ENCODE measurements at regions not wholly inside any gene's neighbourhood (a gene's known extent, or its start where the extent isn't known, plus 50 kb on each side); places are given as distances from the start of the nearest gene placed in this dataset.
"Not testable (repeated sequence)": the region's sequence is repeated elsewhere in the genome, so short reads cannot be mapped to it uniquely, and the experiment has no call there.

DNA sequence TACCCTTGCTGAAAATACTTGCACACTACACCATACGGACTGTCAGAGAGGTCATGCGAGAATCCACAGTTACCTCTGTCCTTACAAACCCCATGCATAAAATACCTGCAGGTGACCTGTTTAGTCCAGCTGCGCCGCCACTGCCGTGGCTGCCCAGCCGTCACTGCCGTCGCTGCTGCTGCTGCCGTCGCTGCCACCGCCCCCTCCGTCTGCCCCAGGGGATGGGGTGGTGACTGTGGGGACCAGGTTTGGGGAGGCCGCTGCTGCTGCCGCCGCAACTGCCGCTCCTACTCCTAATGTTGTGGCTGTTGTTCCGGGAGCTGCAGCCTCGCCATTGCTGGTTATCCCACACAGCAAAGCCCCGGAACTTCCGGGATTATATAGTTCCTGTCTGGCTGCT lies 141.8 kb upstream of the ZCCHC13 start:
- Histone ChIP-seq H3K27ac (no peak overlapping the region), H3K27me3 (replicated peaks) (no peaks in the 10 kb centered on the region), H3K4me3 (no peak overlapping the region), H3K36me3 (no peaks in the 10 kb centered on the region), H3K4me1 (replicated peaks) (no peaks in the 10 kb centered on the region), H3K9me3 (replicated peaks) (no peaks in the 10 kb centered on the region)
- DNase-seq (ENCODE audit: low read depth in 1 of 2, low spot score in 2 of 2) = no peak

DNA sequence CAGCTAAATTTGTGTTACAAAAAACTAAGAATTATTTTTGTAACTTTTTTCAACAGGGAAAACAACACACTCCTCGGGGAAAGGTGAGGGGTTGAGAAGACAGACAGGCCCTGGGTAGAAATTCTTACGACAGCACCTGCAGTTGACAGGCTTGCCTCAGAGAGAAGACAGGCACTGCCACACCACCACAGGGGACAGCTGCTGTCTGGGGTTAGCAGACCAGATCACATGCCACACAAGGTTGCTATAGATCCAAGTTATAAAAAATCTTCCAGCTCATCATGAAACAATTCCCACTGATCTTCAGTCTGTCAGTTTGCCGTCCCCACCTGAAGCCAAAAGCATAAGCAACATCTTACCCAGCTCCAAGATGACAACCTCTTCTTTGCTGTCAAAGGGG lies 143.2 kb upstream of the ZCCHC13 start:
- H3K36me3 ChIP-seq = no peaks in the 10 kb centered on the region
- H3K4me1 ChIP-seq (replicated peaks) = no peaks in the 10 kb centered on the region
- H3K27ac ChIP-seq = no peak overlapping the region
- H3K4me3 ChIP-seq = no peak overlapping the region
- DNase-seq (ENCODE audit: low read depth in 1 of 2, low spot score in 2 of 2) = no peak
- no peaks in the 10 kb centered on the region for H3K27me3 ChIP-seq (replicated peaks)
- H3K9me3 ChIP-seq (replicated peaks) = no peaks in the 10 kb centered on the region

DNA sequence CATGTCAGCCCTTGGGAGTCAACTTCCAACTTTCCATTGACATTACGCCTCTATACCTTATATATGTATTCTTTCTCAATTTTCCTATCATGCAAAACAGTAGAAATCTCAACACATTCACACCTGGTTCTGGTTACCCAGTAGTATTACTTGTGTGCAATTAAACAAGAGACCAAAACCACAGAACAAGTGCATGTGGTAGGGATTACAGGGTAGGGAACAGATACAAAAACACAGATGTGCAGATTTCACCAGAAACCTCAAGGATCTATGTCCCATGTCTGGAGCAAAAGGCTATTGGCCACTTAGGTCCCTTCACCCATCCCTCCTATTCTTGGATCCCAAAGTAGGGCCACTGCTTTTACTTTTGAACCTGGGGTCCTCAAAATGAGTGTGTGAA lies 143.6 kb upstream of the ZCCHC13 start:
- Histone ChIP-seq H3K9me3 (replicated peaks) (no peaks in the 10 kb centered on the region), H3K36me3 (no peaks in the 10 kb centered on the region), H3K27ac (no peak overlapping the region), H3K27me3 (replicated peaks) (no peaks in the 10 kb centered on the region), H3K4me3 (no peak overlapping the region), H3K4me1 (replicated peaks) (no peaks in the 10 kb centered on the region)
- DNase-seq (ENCODE audit: low read depth in 1 of 2, low spot score in 2 of 2) = no peak

DNA sequence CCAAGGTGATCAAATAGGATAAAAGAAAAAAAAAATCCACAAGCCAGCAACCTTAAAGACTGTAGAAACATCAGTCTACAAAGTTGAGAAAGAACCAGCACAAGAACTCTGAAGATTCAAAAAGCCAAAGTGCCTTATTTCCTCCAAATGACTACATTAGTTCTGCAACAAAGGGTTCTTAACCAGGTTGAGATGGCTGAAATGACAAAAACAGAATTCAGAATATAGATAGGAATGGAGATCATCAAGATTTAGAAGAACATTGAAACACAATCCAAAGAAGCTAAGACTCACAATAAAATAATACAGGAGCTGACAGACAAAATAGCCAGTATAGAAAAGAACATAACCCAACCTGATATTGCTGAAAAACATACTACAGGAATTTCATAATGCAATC lies 156.5 kb upstream of the ZCCHC13 start:
- Histone ChIP-seq H3K27me3 (replicated peaks) (no peaks in the 10 kb centered on the region), H3K36me3 (no peaks in the 10 kb centered on the region), H3K4me3 (no peak overlapping the region), H3K4me1 (replicated peaks) (no peaks in the 10 kb centered on the region), H3K9me3 (replicated peaks) (no peaks in the 10 kb centered on the region), H3K27ac (no peak overlapping the region)
- no peak for DNase-seq (ENCODE audit: low read depth in 1 of 2, low spot score in 2 of 2)

DNA sequence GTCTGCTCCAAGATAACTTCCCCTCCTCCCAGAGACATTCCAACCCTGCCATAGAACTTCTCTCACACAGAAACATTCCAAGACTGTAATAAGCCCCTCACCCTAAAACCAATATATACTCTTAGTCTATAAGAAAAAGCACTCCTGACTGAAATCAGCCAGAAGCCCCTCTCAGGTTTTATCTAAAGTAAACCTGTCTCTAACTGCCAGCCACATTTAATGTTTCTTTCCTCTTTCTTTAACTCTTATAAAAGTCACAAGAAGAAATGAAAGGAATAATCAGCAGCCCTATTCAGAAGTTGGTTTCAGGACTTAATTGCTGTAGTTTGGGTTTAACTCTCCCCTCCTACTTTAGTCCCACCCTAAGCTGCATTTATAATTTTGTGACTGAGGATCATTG lies 165.0 kb upstream of the ZCCHC13 start:
- Histone ChIP-seq H3K4me1 (replicated peaks) (no peaks in the 10 kb centered on the region), H3K27me3 (replicated peaks) (no peaks in the 10 kb centered on the region), H3K36me3 (no peaks in the 10 kb centered on the region), H3K4me3 (no peak overlapping the region), H3K9me3 (replicated peaks) (no peaks in the 10 kb centered on the region), H3K27ac (no peak overlapping the region)
- DNase-seq (ENCODE audit: low read depth in 1 of 2, low spot score in 2 of 2) = no peak

DNA sequence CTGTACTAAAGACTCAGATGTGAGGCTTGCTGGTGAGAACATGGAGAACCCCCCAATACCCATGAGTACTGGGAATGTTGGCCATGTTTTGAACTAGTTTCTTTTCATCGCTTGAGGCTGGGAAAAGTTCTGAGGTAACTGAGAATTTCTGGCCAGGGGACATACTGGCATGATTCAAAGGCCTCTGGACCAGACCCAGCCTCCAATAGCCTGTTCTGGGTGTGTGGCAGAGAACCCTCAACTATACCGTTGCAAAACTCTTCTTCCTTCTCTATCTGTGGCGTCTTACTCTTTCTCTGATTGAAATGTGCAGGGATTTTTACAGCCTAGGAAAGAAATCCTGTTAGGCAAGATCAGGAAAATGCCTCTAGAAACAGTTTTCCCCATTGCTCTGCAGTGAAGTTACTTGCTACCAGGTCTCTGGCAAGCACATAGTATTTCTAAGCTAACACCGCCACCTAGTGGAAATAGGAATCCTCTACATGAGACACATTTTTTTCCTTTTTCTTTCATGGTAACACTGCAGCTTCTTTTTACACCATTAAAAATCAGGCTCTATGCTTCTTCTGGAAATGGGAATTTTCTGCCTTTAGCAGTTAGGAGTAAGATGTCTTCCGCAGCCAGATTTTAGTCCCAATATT lies 170.7 kb upstream of the ZCCHC13 start:
- H3K36me3 ChIP-seq = no peaks in the 10 kb centered on the region
- H3K27ac ChIP-seq = no peak overlapping the region
- peak in 1 of 2 experiments; percentile 25 for DNase-seq (ENCODE audit: low read depth in 1 of 2, low spot score in 2 of 2)

DNA sequence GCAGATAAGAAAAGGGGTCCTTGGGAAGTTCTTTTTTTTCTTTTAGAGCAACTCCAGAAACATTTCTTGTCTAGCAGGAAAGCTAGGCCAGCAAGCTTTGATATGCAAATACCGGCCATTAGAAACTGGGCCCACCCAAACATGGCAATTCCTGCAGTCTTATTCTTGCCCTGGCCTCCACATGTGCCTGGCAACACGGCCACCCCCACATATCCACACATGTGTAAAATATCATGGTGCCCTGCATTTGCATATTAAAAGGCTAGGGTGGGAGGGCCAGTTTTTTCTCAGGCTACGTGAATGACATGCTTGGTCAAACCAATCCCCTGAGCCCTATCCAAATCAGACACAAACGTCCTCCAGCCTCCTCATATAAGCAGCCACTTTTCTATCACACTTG lies 171.7 kb upstream of the ZCCHC13 start:
- Histone ChIP-seq H3K36me3 (no peaks in the 10 kb centered on the region), H3K27ac (no peak overlapping the region), H3K4me3 (no peak overlapping the region)

More for the DNA sequence above, 170.7 kb upstream of the ZCCHC13 start:
- Histone ChIP-seq H3K27me3 (replicated peaks) (no peaks in the 10 kb centered on the region), H3K4me3 (no peak overlapping the region), H3K4me1 (replicated peaks) (no peaks in the 10 kb centered on the region), H3K9me3 (replicated peaks) (no peaks in the 10 kb centered on the region)

DNA sequence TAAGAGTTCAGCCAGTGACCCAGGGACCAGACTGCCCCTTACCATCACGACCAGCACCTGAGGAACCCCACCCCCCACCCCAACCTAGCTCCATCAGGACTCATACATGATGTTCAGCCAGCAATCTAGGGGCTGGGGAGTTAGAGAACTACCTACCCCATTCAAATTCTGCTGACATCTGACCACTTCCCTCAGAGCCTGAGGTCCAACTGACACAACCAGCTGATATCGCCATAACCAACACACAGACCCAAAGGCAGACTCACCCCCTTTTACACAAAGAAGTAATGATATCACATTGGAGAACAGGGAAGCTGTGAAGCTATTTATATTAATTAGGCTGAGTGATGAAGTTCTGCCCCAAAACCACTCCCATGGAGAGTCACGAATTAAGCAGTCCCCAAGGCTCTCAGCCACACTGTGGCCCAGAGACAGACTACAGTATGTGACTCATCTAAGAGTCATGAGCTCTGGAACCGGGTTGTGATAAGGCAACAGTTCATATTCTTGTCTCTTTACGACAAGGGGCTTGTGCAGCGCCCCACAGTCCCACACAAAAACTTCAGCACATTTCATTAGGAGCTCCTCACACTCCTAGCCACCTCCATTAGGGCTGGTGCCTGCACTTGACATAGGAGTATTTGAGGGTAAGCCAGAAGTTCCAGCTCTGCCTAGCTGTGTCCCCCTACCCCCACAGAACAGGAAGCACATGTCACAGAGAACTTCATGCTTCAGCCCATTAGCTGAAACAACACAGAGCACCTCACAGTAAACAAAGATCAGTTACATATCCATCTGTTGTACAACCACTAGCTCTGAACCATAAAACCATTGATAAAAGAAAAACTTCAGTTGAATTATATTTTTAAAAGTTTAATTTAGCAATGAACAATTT lies 184.7 kb upstream of the ZCCHC13 start:
- H3K27me3 ChIP-seq (replicated peaks) = no peaks in the 10 kb centered on the region
- no peaks in the 10 kb centered on the region for H3K36me3 ChIP-seq
- no peaks in the 10 kb centered on the region for H3K9me3 ChIP-seq (replicated peaks)
- H3K4me3 ChIP-seq = no peak overlapping the region
- peak; percentile 46 to 51 for DNase-seq (ENCODE audit: low read depth in 1 of 2, low spot score in 2 of 2)
- H3K27ac ChIP-seq = peak overlapping the region; percentile 27; the same call in 1 of the 2 replicates
- H3K4me1 ChIP-seq (replicated peaks) = peaks cover 15% of the 10 kb centered on the region

More for the DNA sequence above, 171.7 kb upstream of the ZCCHC13 start:
- H3K27me3 ChIP-seq (replicated peaks) = no peaks in the 10 kb centered on the region
- H3K4me1 ChIP-seq (replicated peaks) = no peaks in the 10 kb centered on the region
- no peak for DNase-seq (ENCODE audit: low read depth in 1 of 2, low spot score in 2 of 2)
- no peaks in the 10 kb centered on the region for H3K9me3 ChIP-seq (replicated peaks)

DNA sequence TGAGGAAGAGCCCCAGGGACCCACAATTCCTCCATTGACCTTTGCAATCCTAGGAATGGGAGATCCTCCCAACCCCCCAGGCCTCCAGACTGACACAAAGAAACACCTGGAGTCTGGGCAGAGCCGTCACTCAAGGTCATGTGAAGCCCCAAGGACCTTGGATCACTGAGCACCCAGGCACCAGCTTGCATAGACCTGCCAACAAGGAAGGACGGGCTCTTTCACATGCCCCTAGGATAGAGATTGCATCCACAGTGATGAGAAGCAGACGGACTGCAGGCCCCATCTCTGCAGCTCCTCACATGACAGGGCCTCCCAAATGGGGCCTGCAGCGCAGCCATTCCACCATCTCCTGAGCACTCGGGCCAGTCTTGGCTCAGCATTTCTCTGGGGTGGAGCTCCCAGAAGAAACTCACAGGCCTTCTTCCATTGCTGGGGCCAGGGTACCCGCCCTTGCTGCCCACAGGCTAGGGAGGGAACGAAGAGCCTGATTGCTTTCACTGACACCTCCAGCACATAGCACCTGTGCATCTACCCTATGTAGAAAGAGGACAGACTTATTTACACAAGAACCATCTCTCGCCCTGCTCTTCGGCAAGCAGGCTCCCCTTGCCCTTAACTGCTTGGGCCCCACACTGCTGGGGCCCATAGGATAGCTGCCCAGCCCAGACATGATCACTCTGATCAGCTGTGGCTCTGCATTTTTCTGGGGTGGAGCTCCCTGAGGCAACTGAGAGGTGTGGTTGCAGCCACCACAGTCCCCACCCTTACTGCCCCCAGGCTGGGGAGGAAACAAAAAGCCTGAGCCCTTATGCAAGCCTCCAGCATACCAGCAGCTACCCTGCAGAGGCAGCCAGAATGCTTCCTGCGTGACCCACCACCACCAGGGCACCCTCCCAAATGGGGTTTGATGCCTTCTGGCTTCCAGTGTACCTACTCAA lies 185.7 kb upstream of the ZCCHC13 start:
- Histone ChIP-seq H3K27ac (no peak overlapping the region), H3K9me3 (replicated peaks) (no peaks in the 10 kb centered on the region), H3K36me3 (no peaks in the 10 kb centered on the region), H3K4me1 (replicated peaks) (peaks cover 15% of the 10 kb centered on the region), H3K4me3 (no peak overlapping the region), H3K27me3 (replicated peaks) (no peaks in the 10 kb centered on the region)
- no peak for DNase-seq (ENCODE audit: low read depth in 1 of 2, low spot score in 2 of 2)

DNA sequence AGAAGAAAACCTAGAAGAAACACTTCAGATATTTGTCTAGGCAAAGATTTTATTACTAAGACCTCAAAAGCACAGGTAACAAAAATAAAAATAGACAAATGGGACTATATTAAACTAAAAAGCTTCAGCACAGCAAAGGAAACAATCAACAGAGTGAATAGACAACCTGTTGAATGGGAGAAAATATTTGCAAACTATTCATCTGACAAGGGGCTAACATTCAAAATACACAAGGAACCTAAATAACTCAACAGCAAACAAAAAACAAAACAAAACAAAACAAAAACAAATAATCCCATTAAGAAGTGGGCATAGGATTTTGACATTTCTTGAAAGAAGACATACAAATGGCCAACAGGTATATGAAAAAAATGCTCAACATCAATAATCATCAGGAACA lies 192.7 kb upstream of the ZCCHC13 start:
- H3K27ac ChIP-seq = no peak overlapping the region
- no peaks in the 10 kb centered on the region for H3K4me1 ChIP-seq (replicated peaks)
- H3K36me3 ChIP-seq = no peaks in the 10 kb centered on the region
- no peaks in the 10 kb centered on the region for H3K27me3 ChIP-seq (replicated peaks)
- H3K4me3 ChIP-seq = no peak overlapping the region
- H3K9me3 ChIP-seq (replicated peaks) = no peaks in the 10 kb centered on the region
- DNase-seq (ENCODE audit: low read depth in 1 of 2, low spot score in 2 of 2) = no peak

DNA sequence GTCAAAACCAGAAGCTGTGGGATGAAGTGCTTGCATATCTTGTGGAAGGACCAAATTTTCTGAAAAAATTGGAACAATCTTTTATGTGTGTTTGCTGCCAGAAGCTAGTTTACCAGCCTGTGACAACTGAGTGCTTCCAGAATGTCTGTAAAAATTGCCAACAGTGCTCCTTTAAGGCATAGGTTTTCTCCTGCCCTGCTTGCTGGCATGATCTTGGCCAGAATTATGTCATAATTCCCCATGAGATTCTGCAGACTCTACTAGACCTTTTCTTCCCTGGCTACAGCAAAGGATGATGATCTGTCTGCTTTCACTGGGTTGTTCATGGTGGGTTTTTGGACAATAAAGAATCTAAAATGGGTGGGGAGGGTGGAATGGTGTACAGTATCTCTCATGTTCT lies 196.3 kb upstream of the ZCCHC13 start:
- Histone ChIP-seq H3K4me1 (replicated peaks) (no peaks in the 10 kb centered on the region), H3K9me3 (replicated peaks) (no peaks in the 10 kb centered on the region), H3K4me3 (no peak overlapping the region), H3K27ac (no peak overlapping the region), H3K36me3 (no peaks in the 10 kb centered on the region), H3K27me3 (replicated peaks) (no peaks in the 10 kb centered on the region)
- no peak for DNase-seq (ENCODE audit: low read depth in 1 of 2, low spot score in 2 of 2)

DNA sequence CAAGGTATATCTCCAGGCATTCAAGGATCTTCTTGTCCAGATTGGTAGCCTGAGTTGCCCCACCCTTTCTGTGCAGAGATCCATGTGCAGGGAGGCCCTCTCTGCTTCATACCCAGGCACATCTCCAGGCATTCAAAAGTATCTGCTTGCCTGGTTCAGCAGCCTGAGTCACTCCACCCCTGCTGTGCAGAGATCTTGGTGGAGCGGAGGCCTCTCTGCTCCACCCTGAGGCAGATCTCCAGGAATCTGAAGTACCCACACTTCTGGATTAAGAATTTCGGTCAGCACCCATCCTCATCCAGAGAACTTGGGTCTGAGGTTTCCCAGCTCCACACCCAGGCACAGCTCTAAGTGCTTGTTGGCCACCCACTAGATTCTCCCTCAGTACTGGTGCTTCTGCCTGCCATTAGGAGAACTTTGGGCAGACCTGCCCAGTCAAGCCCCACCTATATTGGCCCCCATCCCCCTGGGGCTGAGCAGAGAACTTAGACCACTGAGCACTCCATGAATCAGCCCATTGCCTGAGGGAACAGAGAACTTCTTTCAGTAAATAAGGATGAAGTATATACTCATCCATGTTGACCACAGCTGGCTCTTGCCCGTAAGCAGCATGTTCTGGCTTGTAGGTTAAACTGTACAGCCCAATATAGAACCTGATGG lies 199.5 kb upstream of the ZCCHC13 start:
- Histone ChIP-seq H3K27me3 (replicated peaks) (no peaks in the 10 kb centered on the region), H3K4me1 (replicated peaks) (no peaks in the 10 kb centered on the region), H3K27ac (no peak overlapping the region), H3K9me3 (replicated peaks) (no peaks in the 10 kb centered on the region), H3K36me3 (no peaks in the 10 kb centered on the region), H3K4me3 (no peak overlapping the region)
- no peak for DNase-seq (ENCODE audit: low read depth in 1 of 2, low spot score in 2 of 2)

DNA sequence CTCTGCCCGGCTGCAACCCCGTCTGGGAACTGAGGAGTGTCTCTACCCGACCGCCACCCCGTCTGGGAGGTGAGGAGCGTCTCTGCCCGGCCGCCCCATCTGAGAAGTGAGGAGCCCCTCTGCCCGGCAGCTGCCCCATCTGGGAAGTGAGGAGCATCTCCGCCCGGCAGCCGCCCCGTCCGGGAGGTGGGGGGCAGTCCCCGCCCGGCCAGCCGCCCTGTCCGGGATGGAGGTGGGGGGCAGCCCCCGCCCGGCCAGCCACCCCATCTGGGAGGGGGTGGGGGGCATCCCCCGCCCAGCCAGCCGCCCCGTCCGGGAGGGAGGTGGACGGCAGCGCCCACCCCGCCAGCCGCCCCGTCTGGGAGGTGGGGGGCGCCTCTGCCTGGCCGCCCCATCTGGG lies 205.6 kb upstream of the ZCCHC13 start:
- not testable (repeated sequence) for H3K36me3 ChIP-seq; H3K27ac ChIP-seq; H3K4me3 ChIP-seq; H3K27me3 ChIP-seq (replicated peaks); H3K9me3 ChIP-seq (replicated peaks); DNase-seq (ENCODE audit: low read depth in 1 of 2, low spot score in 2 of 2); H3K4me1 ChIP-seq (replicated peaks)
